Thymus (tissue), 11 donors: ENCODE measurements at regions not wholly inside any gene's neighbourhood (a gene's known extent, or its start where the extent isn't known, plus 50 kb on each side); places are given as distances from the start of the nearest gene placed in this dataset.
"Not testable (repeated sequence)": the region's sequence is repeated elsewhere in the genome, so short reads cannot be mapped to it uniquely, and the experiment has no call there.

Source experiments
- DNase-seq, 9 donors: peaks; one replicate each; pipeline ENCODE4 v3.0.0-alpha.2; 2013; ENCODE audit warnings: low spot score in 9 of 9, low read depth in 6 of 9, missing footprints in 1 of 9
- H3K27ac ChIP-seq, 2 donors: one replicate each; pipeline ENCODE4 v1.5.1; 2013; ENCODE audit warnings: control low read depth in 1 of 2, low read depth in 1 of 2, low read length in 1 of 2, mild to moderate bottlenecking in 1 of 2, moderate library complexity in 1 of 2
- H3K27me3 ChIP-seq, 2 donors: one replicate each; pipeline ENCODE4 v1.5.1; 2013; ENCODE audit warnings: low read length in 1 of 2; ENCODE audit not compliant: control insufficient read depth in 2 of 2, insufficient read depth in 1 of 2
- H3K36me3 ChIP-seq, 2 donors: one replicate each; pipeline ENCODE4 v1.5.1; 2013; ENCODE audit warnings: low read length in 1 of 2, mild to moderate bottlenecking in 1 of 2, moderate library complexity in 1 of 2; ENCODE audit not compliant: control insufficient read depth in 2 of 2, insufficient read depth in 2 of 2
- H3K4me1 ChIP-seq, 2 donors: one replicate each; pipeline ENCODE4 v1.5.1; 2013; ENCODE audit warnings: low read length in 2 of 2; ENCODE audit not compliant: control insufficient read depth in 2 of 2, insufficient read depth in 2 of 2
- H3K4me3 ChIP-seq, 2 donors: one replicate each; pipeline ENCODE4 v1.5.1; 2013; ENCODE audit warnings: low read length in 2 of 2, control low read depth in 1 of 2, mild to moderate bottlenecking in 1 of 2
- H3K9me3 ChIP-seq, 2 donors: one replicate each; pipeline ENCODE4 v1.5.1; 2013; ENCODE audit warnings: low read length in 1 of 2, mild to moderate bottlenecking in 1 of 2; ENCODE audit not compliant: control insufficient read depth in 2 of 2, insufficient read depth in 1 of 2
- WGBS: extraction: QIAGEN DNeasy Blood & Tissue Kit; methylation state at CpG from one replicate; pipeline ENCODE4 v1.1.7; 2013; 5-methylcytosine and 5-hydroxymethylcytosine counted together
- donor health status: healthy.

- H3K36me3 ChIP-seq = no peaks in the 10 kb centered on the region
Measured at GRCh38 chr4:82125787-82126297, 247.9 kb downstream of the HNRNPD start.

DNA sequence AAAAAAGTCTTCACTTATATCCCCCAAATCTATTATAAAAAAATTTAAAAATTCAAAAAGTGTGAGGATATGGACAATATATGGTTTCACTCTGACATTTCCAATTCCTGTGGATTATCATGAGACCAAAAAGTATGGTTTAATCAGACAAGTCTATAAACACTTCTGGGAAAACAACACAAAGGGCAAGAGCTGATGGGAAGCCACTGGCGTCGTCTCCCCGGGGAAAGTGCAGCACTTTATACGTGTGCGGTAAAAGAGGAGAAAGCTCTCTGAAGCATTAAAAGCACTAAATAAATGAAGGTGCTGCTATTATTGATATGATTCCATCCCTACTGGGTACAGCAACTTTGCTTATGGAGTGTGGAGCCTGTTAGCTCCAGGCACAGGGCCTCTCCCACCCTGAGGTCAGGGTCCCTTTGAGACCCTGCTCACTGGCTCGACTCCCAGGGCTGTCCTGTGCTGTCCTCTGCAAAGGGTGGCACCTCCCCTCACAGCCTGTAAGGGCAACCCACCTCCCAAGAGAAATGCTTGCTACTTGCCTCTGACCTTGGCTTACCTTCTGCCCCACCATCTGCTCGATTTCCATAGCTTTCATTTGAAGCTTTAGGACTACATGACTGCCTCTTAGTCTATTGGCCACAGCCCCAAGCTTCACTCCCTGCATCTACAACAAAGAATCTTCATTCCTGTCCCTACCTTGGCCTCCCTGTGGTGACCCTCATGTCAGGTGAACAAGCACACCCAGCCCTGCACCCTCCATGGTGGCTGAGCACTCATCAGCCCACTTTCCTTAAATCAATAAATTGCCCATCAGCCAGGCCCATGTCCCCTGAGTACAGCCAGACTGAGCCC lies 248.6 kb downstream of the HNRNPD start:
- no peak for DNase-seq
- 94% methylated on average over 7 of the region's 7 CpGs for WGBS
- Histone ChIP-seq H3K4me1 (no peaks in the 10 kb centered on the region), H3K27me3 (no peaks in the 10 kb centered on the region), H3K36me3 (no peaks in the 10 kb centered on the region), H3K27ac (no peak overlapping the region), H3K4me3 (no peak overlapping the region), H3K9me3 (no peaks in the 10 kb centered on the region)

More at GRCh38 chr4:82125787-82126297, 247.9 kb downstream of the HNRNPD start:
- no peak overlapping the region for H3K27ac ChIP-seq
- no peak for DNase-seq
- no peaks in the 10 kb centered on the region for H3K27me3 ChIP-seq
- 94% methylated on average over 6 of the region's 6 CpGs for WGBS
- no peak overlapping the region for H3K4me3 ChIP-seq
- H3K4me1 ChIP-seq = no peaks in the 10 kb centered on the region
- H3K9me3 ChIP-seq = no peaks in the 10 kb centered on the region

DNA sequence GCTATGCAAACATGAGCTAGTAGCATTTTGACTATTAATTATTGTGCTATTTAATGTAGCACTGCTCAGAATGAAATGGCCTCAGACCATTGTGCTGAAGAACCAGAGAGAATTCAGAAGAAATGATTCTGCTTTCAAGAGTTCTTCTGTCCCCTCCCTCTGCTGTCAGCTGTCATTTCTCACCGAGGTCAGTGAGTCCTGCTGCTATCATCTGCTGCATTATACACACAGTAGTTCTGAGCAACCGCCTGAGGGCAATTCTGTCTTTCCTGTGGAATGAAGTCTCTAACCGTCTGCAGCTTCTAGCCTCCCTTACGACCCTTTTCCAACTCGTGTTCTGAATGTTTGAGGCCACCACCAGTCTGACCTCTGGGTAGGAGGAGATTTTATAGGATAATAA lies 249.4 kb downstream of the HNRNPD start:
- Histone ChIP-seq H3K27me3 (no peaks in the 10 kb centered on the region), H3K4me1 (no peaks in the 10 kb centered on the region), H3K27ac (no peak overlapping the region), H3K9me3 (no peaks in the 10 kb centered on the region), H3K36me3 (no peaks in the 10 kb centered on the region), H3K4me3 (no peak overlapping the region)
- WGBS = 93% methylated on average over 5 of the region's 5 CpGs
- no peak for DNase-seq

DNA sequence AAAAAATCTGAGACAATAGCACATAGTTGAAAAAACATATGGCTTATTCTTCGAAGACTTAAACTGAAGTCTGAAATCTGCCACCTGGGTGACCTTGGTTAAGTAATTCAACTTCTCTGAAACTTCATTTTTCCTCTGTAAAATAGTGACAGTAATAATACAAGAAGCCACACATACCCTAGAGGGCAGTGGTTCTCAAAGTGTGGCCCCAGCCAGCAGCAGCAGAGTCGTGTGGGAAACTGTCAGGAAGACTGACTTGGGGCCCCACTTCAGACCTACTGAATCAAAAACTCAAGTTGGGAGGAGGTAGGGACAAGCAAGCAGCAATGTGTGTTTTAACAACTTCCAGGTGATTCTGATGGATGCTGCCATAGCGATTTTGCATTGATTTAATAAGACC lies 249.9 kb downstream of the HNRNPD start:
- H3K27ac ChIP-seq = no peak overlapping the region
- H3K36me3 ChIP-seq = no peaks in the 10 kb centered on the region
- no peaks in the 10 kb centered on the region for H3K4me1 ChIP-seq
- no peaks in the 10 kb centered on the region for H3K9me3 ChIP-seq
- WGBS = 66% methylated on average over 3 of the region's 3 CpGs
- no peak overlapping the region for H3K4me3 ChIP-seq
- no peaks in the 10 kb centered on the region for H3K27me3 ChIP-seq
- DNase-seq = no peak

- not testable (repeated sequence) for H3K9me3 ChIP-seq, H3K27me3 ChIP-seq, H3K36me3 ChIP-seq, DNase-seq, H3K4me3 ChIP-seq, H3K4me1 ChIP-seq, H3K27ac ChIP-seq
- WGBS = 85% methylated on average over 2 of the region's 3 CpGs
Measured at GRCh38 chr4:82115183-82115582, 258.6 kb downstream of the HNRNPD start.

- Histone ChIP-seq H3K9me3 (no peaks in the 10 kb centered on the region), H3K27me3 (no peaks in the 10 kb centered on the region), H3K4me1 (no peaks in the 10 kb centered on the region), H3K36me3 (no peaks in the 10 kb centered on the region), H3K4me3 (no peak overlapping the region), H3K27ac (no peak overlapping the region)
- 92% methylated on average over 2 of the region's 2 CpGs for WGBS
- DNase-seq = no peak
Measured at GRCh38 chr4:82108506-82108905, 265.3 kb downstream of the HNRNPD start.

DNA sequence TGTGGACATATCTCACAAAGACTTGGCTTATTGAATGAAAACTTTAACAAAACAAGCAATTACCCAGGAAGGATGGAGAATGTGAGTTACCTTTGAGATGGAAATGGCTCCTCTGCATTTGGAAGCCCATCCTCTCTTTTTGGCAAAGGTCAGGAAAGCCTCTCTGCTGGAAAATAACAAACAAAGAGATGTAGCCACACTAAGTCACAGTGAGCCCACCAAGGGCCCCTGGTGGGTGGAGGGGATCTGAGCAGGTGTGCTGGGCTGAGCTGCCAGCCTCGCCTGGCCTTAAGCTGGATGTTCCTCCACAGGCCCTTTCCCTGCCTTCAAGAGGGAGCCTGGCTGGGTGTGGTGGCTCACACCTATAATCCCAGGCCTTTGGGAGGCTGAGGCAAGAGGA lies 269.2 kb downstream of the HNRNPD start:
- no peaks in the 10 kb centered on the region for H3K36me3 ChIP-seq
- H3K4me1 ChIP-seq = no peaks in the 10 kb centered on the region
- no peak overlapping the region for H3K4me3 ChIP-seq
- no peaks in the 10 kb centered on the region for H3K27me3 ChIP-seq
- H3K27ac ChIP-seq = no peak overlapping the region
- no peak for DNase-seq
- WGBS = 97% methylated on average over 1 of the region's 1 CpG
- H3K9me3 ChIP-seq = no peaks in the 10 kb centered on the region

DNA sequence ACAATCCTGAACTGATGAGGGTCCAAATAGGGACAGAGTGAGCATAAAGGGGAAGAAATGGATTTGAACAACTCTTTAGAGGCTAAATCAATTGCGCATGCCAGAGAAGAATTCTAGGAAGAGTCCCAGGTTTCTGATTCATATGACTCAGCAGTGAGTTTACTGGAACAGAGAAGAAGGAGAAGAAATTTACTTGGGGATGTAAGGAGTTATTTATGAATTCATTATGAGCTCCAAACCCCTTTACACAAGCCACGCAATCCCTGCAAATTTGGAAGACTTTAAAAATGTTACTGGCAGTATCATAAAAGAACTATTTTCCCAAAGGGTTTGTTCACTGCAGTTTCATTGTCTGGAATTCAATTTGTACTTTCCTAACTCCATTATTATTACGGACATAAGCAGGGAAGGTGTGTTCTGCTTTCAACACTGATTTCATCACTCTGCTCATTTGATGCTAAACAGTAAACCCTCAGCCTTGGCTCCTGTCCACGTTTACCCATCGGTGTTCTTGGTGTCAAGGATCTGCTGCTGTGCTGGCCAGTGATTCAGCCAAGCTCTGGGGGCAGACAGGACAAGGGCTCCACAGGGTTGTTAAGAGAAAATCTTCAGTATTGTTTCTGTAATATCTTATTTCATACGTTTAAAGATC lies 273.7 kb downstream of the HNRNPD start:
- no peaks in the 10 kb centered on the region for H3K4me1 ChIP-seq
- H3K36me3 ChIP-seq = no peaks in the 10 kb centered on the region
- 85% methylated on average over 6 of the region's 6 CpGs for WGBS
- H3K27me3 ChIP-seq = no peaks in the 10 kb centered on the region
- DNase-seq = no peak
- H3K27ac ChIP-seq = no peak overlapping the region
- no peak overlapping the region for H3K4me3 ChIP-seq
- H3K9me3 ChIP-seq = no peaks in the 10 kb centered on the region

GRCh38 chr4:82097504-82097903 lies 276.3 kb downstream of the HNRNPD start:
- Histone ChIP-seq H3K4me3 (no peak overlapping the region), H3K36me3 (no peaks in the 10 kb centered on the region), H3K4me1 (no peaks in the 10 kb centered on the region), H3K27ac (no peak overlapping the region), H3K27me3 (no peaks in the 10 kb centered on the region), H3K9me3 (no peaks in the 10 kb centered on the region)
- 44% methylated on average over 3 of the region's 3 CpGs for WGBS
- no peak for DNase-seq
